Fibroblast of mammary gland (primary cell): ENCODE measurements at regions not wholly inside any gene's neighbourhood (a gene's known extent, or its start where the extent isn't known, plus 50 kb on each side); places are given as distances from the start of the nearest gene placed in this dataset.

ENCODE experiments used
- DNase-seq: peaks from one replicate; pipeline ENCODE4 v3.0.0-alpha.2; 2010; ENCODE audit warnings: low read depth
- H3K4me3 ChIP-seq: 2 replicates; pipeline ENCODE4 v1.5.1; 2011; ENCODE audit warnings: low read depth, mild to moderate bottlenecking, low read length, moderate library complexity; ENCODE audit not compliant: control insufficient read depth
- CTCF ChIP-seq: conservative IDR thresholded peaks from 2 replicates; pipeline ENCODE4 v1.5.1; 2011; ENCODE audit warnings: low read depth, low read length, inconsistent platforms; ENCODE audit not compliant: control insufficient read depth, insufficient read depth

DNA sequence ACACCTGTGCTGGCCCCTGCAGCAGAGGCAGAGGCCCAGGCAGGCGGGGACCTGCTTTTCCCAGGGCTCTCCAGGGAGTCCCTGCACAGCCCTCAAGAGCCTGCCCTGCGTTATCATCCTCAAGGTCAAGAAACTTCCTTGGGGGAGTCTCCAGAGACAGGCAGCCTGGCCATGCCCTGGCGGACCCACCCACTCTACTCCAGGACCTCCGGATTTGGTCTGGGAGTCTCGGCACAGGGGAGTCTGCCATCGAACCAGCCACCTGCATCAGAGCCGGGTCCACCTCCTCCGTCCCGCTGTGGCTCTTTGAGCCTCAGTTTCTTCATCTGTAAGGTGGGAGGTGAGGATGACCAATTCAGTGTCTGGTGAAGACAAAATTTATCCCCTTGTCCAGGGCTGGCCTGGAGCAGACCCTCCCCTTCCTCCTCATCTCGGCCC is 75.3 kb upstream of the TNRC6C start:
- TF ChIP-seq CTCF, result no peak
- no peak overlapping the region for H3K4me3 ChIP-seq
- DNase-seq, result no peak

DNA sequence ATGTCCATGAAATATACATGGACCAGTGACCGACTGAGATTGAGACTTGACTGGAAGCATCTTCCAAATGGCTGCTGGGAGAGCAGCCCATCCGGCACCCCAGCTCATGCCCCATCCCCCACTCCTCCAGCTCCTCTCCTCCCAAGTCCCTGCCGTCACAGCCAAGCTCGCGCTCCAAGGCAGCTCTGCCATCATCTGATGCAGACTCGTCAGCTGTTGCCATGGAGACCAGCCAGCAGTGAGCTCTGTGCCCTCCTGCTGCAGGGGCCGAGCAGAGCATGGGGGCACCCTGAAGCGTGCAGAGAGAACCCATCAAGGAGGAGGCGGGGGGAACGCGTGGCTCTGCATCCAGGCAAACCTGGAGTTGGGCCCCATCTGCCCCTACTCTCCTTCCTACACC is 74.5 kb upstream of the TNRC6C start:
- no peak for DNase-seq
- H3K4me3 ChIP-seq, result no peak overlapping the region
- no peak for TF ChIP-seq CTCF

DNA sequence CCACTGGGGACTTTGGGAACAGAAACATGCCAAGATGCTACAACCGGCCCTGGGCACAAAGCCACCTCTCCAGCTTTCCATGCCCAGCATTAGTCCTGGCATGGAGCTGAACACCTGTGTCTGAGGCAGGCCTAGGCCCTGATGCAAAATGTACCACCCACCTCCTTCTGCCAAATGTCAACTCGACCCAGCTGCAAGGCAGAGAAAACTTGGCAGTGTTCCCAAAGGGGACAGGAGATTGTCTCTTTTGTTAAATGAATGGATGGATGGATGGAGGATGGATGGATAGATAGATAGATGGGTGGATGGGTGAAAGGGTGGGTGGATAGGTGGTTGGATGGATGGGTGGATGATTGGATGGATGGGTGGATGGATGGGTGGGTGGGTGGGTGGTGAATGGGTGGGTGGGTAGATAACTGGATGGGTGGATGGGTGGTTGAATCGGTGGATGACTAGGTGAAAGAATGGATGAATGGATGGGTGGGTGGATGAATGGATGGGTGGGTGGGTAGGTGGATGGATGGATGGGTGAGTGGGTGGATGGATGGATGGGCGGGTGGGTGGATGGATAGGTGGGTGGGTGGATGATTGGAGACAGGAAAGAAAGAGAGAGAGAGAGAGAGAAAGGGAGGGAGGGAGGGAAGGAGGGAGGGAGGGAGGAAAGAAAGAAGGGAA is 73.4 kb upstream of the TNRC6C start:
- DNase-seq, result no peak
- H3K4me3 ChIP-seq, result no peak overlapping the region
- no peak for TF ChIP-seq CTCF

DNA sequence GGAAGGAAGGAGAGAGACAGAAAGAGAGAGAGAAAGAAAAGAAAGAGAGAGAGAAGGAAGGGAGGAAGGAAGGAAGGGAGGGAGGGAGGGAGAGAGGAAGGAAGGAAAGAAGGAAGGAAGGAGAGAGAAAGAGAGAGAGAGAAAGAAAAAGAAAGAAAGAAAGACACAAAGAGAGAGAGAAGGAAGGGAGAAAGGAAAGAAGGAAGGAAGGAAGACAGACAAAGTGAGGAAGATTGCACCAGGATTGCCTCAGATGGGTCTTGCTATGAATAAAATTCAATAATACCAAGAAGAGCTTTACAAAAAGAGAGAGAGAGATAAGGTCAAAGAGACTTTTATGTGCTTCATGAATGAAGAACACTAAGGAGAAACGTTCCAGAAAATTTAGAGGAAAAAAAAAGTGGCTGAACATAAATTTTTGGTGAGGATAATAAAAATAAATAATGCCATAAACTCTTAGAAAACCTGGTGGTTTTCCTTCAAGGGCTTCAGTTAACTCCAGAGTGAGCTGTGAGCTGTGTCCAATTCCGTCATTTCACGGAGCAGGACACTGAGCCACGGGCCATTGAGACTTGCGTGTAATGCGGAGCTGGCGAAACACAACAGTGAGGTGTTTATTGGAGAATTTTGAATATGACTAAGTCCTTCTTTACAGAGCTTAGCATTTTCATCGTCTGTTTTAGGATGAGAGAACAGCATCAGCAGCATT is 72.7 kb upstream of the TNRC6C start:
- DNase-seq, result no peak
- no peak for TF ChIP-seq CTCF
- H3K4me3 ChIP-seq, result no peak overlapping the region

DNA sequence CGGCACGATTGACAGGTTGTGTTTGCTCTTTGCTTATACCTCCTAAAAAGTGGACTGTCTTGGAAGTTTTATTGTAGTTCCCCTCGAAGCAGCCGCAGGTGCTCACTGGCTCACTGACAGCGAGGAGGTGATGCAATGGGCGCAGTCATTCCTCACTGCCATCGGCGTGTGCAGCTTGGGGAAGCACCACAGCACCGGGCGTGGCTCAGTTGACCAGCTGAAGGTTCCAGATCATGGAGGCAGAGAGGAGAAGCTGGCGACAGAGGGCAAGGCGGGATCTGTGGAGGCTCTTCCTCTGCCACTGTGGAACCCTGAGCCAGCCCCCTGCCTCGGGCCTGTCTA is 72.1 kb upstream of the TNRC6C start:
- TF ChIP-seq CTCF, result no peak
- no peak for DNase-seq
- no peak overlapping the region for H3K4me3 ChIP-seq

DNA sequence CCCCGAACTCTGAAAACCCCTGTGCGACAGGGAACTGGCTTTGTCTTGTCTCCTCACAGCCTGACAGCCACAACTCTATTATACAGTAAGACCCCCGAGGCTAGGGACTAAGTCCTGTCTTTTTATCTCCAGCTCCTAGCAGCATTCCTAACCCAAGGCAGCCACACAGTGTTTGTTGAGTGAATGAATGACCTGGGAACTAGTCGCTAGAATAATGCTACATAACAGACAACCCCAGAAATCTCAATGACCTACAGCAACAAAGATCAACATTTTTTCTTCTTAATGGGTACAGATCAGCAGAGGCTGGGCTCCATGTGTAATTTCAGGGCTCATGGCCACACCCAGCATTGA is 71.4 kb upstream of the TNRC6C start:
- no peak for DNase-seq
- no peak overlapping the region for H3K4me3 ChIP-seq
- TF ChIP-seq CTCF, result no peak
